ENCODE measurements at regions not wholly inside any gene's neighbourhood (a gene's known extent, or its start where the extent isn't known, plus 50 kb on each side); places are given as distances from the start of the nearest gene placed in this dataset.

GRCh38 chr7:17027789-17028152 is 146.0 kb upstream of the AGR3 start:
- no peak for DNase-seq (ENCODE audit: low read depth)
- no peak for TF ChIP-seq CTCF (conservative IDR thresholded peaks at IDR 0.05; ENCODE audit: low read depth, low read length)
- H3K4me3 ChIP-seq (ENCODE audit: low read length): no peak overlapping the region

GRCh38 chr7:17029150-17029549 is 147.4 kb upstream of the AGR3 start:
- H3K4me3 ChIP-seq (ENCODE audit: low read length): no peak overlapping the region
- TF ChIP-seq CTCF (conservative IDR thresholded peaks at IDR 0.05; ENCODE audit: low read depth, low read length): no peak
- no peak for DNase-seq (ENCODE audit: low read depth)

- no peak for DNase-seq (ENCODE audit: low read depth)
- no peak for TF ChIP-seq CTCF (conservative IDR thresholded peaks at IDR 0.05; ENCODE audit: low read depth, low read length)
Measured at GRCh38 chr7:17030559-17030958, 148.8 kb upstream of the AGR3 start.

GRCh38 chr7:17031906-17032551 is 150.2 kb upstream of the AGR3 start:
- DNase-seq (ENCODE audit: low read depth): no peak
- TF ChIP-seq CTCF (conservative IDR thresholded peaks at IDR 0.05; ENCODE audit: low read depth, low read length): no peak
- no peak overlapping the region for H3K4me3 ChIP-seq (ENCODE audit: low read length)

More at GRCh38 chr7:17030559-17030958, 148.8 kb upstream of the AGR3 start:
- H3K4me3 ChIP-seq (ENCODE audit: low read length): no peak overlapping the region

- DNase-seq (ENCODE audit: low read depth): no peak
- H3K4me3 ChIP-seq (ENCODE audit: low read length): no peak overlapping the region
- TF ChIP-seq CTCF (conservative IDR thresholded peaks at IDR 0.05; ENCODE audit: low read depth, low read length): no peak
Measured at GRCh38 chr7:17033245-17033644, 151.5 kb upstream of the AGR3 start.

GRCh38 chr7:17036584-17036983 is 154.8 kb upstream of the AGR3 start:
- no peak for DNase-seq (ENCODE audit: low read depth)

More at GRCh38 chr7:17036584-17036983, 154.8 kb upstream of the AGR3 start:
- no peak overlapping the region for H3K4me3 ChIP-seq (ENCODE audit: low read length)
- TF ChIP-seq CTCF (conservative IDR thresholded peaks at IDR 0.05; ENCODE audit: low read depth, low read length): no peak

Data from retinal pigment epithelial cell (primary cell).